Adrenal gland (tissue), 5 donors: ENCODE measurements at regions not wholly inside any gene's neighbourhood (a gene's known extent, or its start where the extent isn't known, plus 50 kb on each side); places are given as distances from the start of the nearest gene placed in this dataset.

Source experiments
- CTCF ChIP-seq, 6 experiments: fragments of 450-650 bp in 4 of 6; fragments of 200-600 bp in 2 of 6; sonication (generic) in 1 of 6; IDR thresholded peaks; 1 replicate in 5 of 6; 2 replicates in 1 of 6; pipeline versions ENCODE4 v1.5.1 to v1.8.0; 2016 to 2021; ENCODE audit warnings: antibody characterized with exemption in 6 of 6, mild to moderate bottlenecking in 2 of 6, moderate library complexity in 1 of 6
- POLR2A ChIP-seq, 2 donors: fragments of 450-650 bp; IDR thresholded peaks; one replicate each; pipeline ENCODE4 v1.6.1; 2017; ENCODE audit warnings: antibody characterized with exemption in 2 of 2, mild to moderate bottlenecking in 2 of 2, moderate library complexity in 1 of 2
- donor health status: DM: no; HTN: no; CAD: no.

- no peak for TF ChIP-seq CTCF (IDR thresholded peaks at IDR 0.05)
- no peak for TF ChIP-seq POLR2A (IDR thresholded peaks at IDR 0.05)
These were observed 161.2 kb upstream of the COBL start for GRCh38 chr7:51477819-51478218.
